Ishikawa (cell line): ENCODE measurements at regions not wholly inside any gene's neighbourhood (a gene's known extent, or its start where the extent isn't known, plus 50 kb on each side); places are given as distances from the start of the nearest gene placed in this dataset.

Experiments
- CEBPB ChIP-seq: IDR thresholded peaks from 2 replicates; pipeline ENCODE4 v1.6.1; 2012
- CREB1 ChIP-seq: IDR thresholded peaks from 2 replicates; pipeline ENCODE4 v1.6.1; 2012; ENCODE audit warnings: low read depth
- EGR1 ChIP-seq: IDR thresholded peaks from 2 replicates; pipeline ENCODE4 v1.6.1; 2012
- EP300 ChIP-seq: IDR thresholded peaks from 2 replicates; pipeline ENCODE4 v1.6.1; 2012; ENCODE audit warnings: borderline replicate concordance
- FOXM1 ChIP-seq: IDR thresholded peaks from 2 replicates; pipeline ENCODE4 v1.6.1; 2012; ENCODE audit warnings: low read depth, borderline replicate concordance
- NFIC ChIP-seq: IDR thresholded peaks from 2 replicates; pipeline ENCODE4 v1.6.1; 2012
- RAD21 ChIP-seq: IDR thresholded peaks from 2 replicates; pipeline ENCODE4 v1.6.1; 2012; ENCODE audit warnings: low read depth
- TAF1 ChIP-seq: IDR thresholded peaks from 2 replicates; pipeline ENCODE4 v1.6.1; 2012; ENCODE audit warnings: low read depth, mild to moderate bottlenecking
- TCF12 ChIP-seq: IDR thresholded peaks from 2 replicates; pipeline ENCODE4 v1.6.1; 2012; ENCODE audit warnings: low read depth
- TEAD4 ChIP-seq: IDR thresholded peaks from 2 replicates; pipeline ENCODE4 v1.6.1; 2012
- YY1 ChIP-seq: IDR thresholded peaks from 2 replicates; pipeline ENCODE4 v1.6.1; 2012; ENCODE audit warnings: low read depth
- ZBTB7A ChIP-seq: IDR thresholded peaks from 2 replicates; pipeline ENCODE4 v1.6.1; 2012; ENCODE audit warnings: low read depth
- TF ChIP-seq, protein P1 (sequence below): IDR thresholded peaks from 2 replicates; pipeline ENCODE4 v1.6.1; 2012
- TF ChIP-seq, protein P2 (sequence below): IDR thresholded peaks from 2 replicates; pipeline ENCODE4 v1.6.1; 2012; ENCODE audit warnings: low read depth, mild to moderate bottlenecking
- TF ChIP-seq, protein P3 (sequence below): IDR thresholded peaks from 2 replicates; pipeline ENCODE4 v1.6.1; 2012

DNA sequence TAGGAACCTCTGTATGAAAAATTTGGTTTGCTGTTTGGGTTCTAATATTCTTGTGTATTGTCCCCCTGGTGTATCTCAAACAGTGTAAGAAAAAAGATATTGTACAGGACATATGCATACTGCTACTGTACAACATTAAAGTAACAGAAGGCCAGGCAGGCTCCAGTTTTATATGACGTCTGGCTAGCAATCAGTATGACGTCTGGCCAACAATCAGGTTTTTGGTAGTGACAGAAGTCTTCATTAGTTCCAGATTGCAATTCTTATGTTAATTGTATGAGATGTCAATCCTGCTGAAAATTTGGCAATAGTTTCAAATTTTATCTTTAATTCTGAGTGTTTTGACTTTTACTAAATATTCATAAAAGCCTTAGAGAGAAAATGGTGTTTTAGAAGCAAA, 67.9 kb upstream of the KCND2 start:
- TF ChIP-seq YY1, result no peak
- TF ChIP-seq NFIC, result no peak
- TF ChIP-seq RAD21, result no peak
- no peak for TF ChIP-seq CEBPB
- TF ChIP-seq EP300, result no peak
- TF ChIP-seq TCF12, result no peak

DNA sequence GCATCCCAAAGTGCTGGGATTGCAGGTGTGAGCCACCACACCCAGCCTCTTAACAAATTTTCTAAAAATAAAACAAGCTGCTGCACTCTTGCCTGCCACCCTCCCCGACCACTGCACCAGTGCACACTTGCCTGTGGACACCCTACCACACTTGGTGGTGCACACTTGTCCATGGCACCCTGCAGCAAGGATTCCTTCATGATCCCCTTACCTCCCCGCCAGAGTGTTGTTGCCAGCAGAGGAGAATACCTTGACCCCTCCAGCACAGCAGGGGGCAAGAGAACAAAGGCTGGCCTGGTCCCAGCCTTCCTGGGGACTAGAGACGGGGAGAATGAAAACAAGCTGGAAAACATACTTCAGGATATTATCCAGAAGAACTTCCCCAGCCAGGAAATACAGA, 65.9 kb upstream of the KCND2 start:
- TF ChIP-seq, protein P1, sequence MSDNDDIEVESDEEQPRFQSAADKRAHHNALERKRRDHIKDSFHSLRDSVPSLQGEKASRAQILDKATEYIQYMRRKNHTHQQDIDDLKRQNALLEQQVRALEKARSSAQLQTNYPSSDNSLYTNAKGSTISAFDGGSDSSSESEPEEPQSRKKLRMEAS, result no peak
- TF ChIP-seq ZBTB7A, result no peak
- no peak for TF ChIP-seq NFIC
- TF ChIP-seq FOXM1, result no peak
- TF ChIP-seq, protein P2, sequence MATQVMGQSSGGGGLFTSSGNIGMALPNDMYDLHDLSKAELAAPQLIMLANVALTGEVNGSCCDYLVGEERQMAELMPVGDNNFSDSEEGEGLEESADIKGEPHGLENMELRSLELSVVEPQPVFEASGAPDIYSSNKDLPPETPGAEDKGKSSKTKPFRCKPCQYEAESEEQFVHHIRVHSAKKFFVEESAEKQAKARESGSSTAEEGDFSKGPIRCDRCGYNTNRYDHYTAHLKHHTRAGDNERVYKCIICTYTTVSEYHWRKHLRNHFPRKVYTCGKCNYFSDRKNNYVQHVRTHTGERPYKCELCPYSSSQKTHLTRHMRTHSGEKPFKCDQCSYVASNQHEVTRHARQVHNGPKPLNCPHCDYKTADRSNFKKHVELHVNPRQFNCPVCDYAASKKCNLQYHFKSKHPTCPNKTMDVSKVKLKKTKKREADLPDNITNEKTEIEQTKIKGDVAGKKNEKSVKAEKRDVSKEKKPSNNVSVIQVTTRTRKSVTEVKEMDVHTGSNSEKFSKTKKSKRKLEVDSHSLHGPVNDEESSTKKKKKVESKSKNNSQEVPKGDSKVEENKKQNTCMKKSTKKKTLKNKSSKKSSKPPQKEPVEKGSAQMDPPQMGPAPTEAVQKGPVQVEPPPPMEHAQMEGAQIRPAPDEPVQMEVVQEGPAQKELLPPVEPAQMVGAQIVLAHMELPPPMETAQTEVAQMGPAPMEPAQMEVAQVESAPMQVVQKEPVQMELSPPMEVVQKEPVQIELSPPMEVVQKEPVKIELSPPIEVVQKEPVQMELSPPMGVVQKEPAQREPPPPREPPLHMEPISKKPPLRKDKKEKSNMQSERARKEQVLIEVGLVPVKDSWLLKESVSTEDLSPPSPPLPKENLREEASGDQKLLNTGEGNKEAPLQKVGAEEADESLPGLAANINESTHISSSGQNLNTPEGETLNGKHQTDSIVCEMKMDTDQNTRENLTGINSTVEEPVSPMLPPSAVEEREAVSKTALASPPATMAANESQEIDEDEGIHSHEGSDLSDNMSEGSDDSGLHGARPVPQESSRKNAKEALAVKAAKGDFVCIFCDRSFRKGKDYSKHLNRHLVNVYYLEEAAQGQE, result no peak

DNA sequence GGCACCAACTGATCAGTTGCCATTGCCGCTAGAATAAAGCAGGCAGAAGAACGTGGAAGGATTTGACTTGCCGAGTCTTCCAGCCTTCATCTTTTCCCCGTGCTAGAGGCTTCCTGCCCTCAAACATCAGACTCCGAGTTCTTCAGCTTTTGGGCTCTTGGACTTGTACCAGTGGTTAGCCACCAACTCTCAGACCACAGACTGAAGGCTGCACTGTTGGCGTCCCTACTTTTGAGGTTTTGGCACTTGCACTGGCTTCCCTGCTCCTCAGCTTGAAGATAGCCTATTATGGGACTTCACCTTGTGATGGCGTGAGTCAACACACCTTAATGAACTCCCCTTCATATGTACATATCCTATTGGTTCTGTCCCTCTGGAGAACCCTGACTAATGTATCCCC, 57.3 kb upstream of the KCND2 start:
- TF ChIP-seq TCF12 (no peak), RAD21 (no peak), ZBTB7A (no peak), YY1 (no peak), EGR1 (no peak), FOXM1 (no peak), TEAD4 (no peak), TAF1 (no peak), EP300 (no peak), CEBPB (no peak), CREB1 (no peak), NFIC (no peak)
- TF ChIP-seq, protein P2, result no peak
- TF ChIP-seq, protein P1, result no peak
- TF ChIP-seq, protein P3, sequence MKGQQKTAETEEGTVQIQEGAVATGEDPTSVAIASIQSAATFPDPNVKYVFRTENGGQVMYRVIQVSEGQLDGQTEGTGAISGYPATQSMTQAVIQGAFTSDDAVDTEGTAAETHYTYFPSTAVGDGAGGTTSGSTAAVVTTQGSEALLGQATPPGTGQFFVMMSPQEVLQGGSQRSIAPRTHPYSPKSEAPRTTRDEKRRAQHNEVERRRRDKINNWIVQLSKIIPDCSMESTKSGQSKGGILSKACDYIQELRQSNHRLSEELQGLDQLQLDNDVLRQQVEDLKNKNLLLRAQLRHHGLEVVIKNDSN, result no peak

DNA sequence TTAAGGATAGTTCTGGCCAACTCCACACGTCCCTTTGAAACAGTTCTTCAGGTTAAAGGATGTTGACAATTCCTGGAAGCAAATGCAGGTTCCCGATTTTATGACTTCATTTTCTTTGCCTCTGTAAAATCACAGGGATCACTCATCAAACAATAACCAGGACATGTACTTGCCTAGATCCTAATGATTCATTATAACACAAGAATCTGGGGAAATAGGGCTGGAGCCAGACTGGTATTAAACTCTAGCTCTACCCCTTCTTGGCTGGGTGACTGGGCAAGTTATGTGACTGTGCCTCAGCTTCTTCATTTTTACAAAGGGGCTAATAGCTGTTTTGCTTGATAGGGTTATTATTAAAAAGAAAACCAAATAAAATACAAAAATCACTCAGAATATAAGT, 56.0 kb upstream of the KCND2 start:
- no peak for TF ChIP-seq EGR1

DNA sequence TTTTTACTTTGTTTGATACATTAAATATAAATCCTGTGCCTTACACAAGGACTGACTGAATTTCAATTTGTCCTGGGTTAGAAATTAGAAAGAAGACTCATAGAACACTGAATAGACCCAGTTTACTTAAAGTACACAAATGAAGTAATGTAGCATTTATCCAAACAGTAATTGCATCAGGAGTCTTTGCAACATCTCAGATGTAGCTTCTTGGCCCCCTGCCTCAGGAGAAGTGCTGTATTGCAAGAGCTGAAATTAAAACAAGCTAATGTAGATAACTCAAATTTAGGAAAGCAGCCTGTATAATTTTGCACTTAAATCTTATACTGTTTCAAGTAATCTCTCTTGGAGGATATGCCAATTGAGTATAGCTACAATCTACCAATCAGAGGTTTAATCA, 54.3 kb upstream of the KCND2 start:
- TF ChIP-seq NFIC (no peak), YY1 (no peak), ZBTB7A (no peak), FOXM1 (no peak), TCF12 (no peak), RAD21 (no peak), EGR1 (no peak), TAF1 (no peak), CEBPB (no peak), CREB1 (no peak), EP300 (no peak), TEAD4 (no peak)
- TF ChIP-seq, protein P3, result no peak
- TF ChIP-seq, protein P2, result no peak
- TF ChIP-seq, protein P1, result no peak
